KBM-7 (cell line): ENCODE measurements at regions not wholly inside any gene's neighbourhood (a gene's known extent, or its start where the extent isn't known, plus 50 kb on each side); places are given as distances from the start of the nearest gene placed in this dataset.
"Not testable (repeated sequence)": the region's sequence is repeated elsewhere in the genome, so short reads cannot be mapped to it uniquely, and the experiment has no call there.

Experiments
- DNase-seq: peaks from one replicate; pipeline ENCODE4 v3.0.0-alpha.2; 2015
- in situ Hi-C: fragments of 300-500 bp; cut with MboI; formaldehyde crosslinking; loops from 2 replicates; pipeline ENCODE4 v1.14.3; 2020; ENCODE audit warnings: low sequenced_read_pairs, low pct_unique_long_range_greater_than_20kb, mixed read lengths

DNA sequence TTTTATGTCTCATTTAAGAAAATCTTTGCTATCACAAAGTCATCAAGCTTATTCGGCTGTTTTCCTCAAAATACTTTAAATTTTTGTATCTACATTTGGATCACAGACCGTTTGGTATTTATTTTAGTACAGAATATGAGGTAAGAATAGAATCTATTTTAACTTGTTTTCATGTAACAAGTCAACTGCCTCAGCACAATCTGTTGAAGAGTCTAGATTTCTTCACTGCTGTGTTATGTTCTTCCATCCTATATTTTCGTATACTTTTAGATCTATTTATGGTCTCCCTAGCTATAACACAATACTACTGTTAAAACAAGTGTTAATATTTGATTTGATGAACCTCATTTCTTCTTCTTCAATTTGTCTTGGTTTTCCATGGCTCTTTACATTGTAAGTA, 61.6 kb upstream of the SGCG start:
- in situ Hi-C loops = no loop called here

GRCh38 chr13:23127540-23127939, 53.2 kb upstream of the SGCG start:
- DNase-seq, in situ Hi-C loops: not testable (repeated sequence)

More for the DNA sequence above, 61.6 kb upstream of the SGCG start:
- no peak for DNase-seq

GRCh38 chr13:23129331-23129730, 51.4 kb upstream of the SGCG start:
- in situ Hi-C loops = no loop called here
- DNase-seq = no peak
